AG10803 (cell line): ENCODE measurements at regions not wholly inside any gene's neighbourhood (a gene's known extent, or its start where the extent isn't known, plus 50 kb on each side); places are given as distances from the start of the nearest gene placed in this dataset.

ENCODE experiments used
- DNase-seq: peaks from one replicate; pipeline ENCODE4 v3.0.0; 2010; ENCODE audit warnings: low read depth
- H3K4me3 ChIP-seq: 2 replicates; pipeline ENCODE4 v1.5.1; 2011; ENCODE audit warnings: mild to moderate bottlenecking, low read length, control low read depth
- TF ChIP-seq, protein P1 (sequence below): conservative IDR thresholded peaks from 2 replicates; pipeline ENCODE4 v1.5.1; 2011; ENCODE audit warnings: mild to moderate bottlenecking, low read length, control low read depth, inconsistent platforms

DNA sequence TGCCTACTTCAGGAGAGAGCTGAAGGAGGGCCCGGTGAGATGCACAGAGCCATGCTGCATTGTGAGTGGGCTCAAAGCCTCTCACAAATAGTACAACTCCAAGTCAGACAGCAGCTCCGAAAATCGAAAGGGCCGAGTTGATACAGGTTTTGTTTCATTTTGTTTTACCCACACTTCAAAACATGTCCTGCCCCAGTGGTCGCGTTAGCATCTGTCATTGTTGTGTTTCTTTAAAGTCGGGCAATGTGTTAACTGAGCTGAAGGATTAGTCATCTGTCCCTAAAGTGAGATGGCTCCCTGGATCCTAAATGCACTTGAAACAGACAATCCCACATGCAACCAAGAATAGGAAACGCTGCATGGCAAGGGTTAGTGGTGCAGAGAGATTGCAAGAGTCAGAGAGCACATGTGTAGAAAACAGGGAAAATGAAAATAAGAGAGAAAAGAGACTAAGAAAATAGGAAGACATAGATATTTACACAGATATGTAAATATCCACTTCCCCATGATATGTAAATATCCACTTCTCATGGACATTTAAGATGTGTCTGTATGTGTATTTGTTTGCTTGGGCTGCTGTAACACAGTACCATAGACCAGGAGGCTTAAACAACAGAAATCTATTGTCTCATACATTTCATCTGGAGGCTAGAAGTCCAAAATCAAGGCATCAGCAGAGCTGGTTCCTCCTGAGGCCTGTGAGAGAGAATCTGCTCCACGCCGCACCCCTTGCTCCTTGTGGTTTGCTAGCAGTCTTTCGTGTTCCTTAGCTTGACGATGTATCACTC, 131.4 kb upstream of the RAB4A start:
- DNase-seq, result no peak
- TF ChIP-seq, protein P1, sequence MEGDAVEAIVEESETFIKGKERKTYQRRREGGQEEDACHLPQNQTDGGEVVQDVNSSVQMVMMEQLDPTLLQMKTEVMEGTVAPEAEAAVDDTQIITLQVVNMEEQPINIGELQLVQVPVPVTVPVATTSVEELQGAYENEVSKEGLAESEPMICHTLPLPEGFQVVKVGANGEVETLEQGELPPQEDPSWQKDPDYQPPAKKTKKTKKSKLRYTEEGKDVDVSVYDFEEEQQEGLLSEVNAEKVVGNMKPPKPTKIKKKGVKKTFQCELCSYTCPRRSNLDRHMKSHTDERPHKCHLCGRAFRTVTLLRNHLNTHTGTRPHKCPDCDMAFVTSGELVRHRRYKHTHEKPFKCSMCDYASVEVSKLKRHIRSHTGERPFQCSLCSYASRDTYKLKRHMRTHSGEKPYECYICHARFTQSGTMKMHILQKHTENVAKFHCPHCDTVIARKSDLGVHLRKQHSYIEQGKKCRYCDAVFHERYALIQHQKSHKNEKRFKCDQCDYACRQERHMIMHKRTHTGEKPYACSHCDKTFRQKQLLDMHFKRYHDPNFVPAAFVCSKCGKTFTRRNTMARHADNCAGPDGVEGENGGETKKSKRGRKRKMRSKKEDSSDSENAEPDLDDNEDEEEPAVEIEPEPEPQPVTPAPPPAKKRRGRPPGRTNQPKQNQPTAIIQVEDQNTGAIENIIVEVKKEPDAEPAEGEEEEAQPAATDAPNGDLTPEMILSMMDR, result no peak
- no peak overlapping the region for H3K4me3 ChIP-seq

DNA sequence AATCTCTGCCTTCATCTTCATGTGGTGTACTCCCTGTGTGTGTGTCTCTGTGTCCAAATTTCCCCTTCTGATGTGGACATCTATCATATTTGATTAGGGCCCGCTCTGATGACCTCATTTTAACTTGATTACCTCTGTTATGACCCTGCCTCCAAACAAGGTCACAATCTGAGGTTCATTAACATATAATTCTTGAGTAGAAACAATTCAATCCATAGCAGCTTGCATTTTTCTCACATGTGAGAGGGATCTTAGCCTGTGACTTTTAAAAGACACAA, 130.9 kb upstream of the RAB4A start:
- TF ChIP-seq, protein P1, result no peak
- H3K4me3 ChIP-seq, result no peak overlapping the region
- DNase-seq, result no peak

DNA sequence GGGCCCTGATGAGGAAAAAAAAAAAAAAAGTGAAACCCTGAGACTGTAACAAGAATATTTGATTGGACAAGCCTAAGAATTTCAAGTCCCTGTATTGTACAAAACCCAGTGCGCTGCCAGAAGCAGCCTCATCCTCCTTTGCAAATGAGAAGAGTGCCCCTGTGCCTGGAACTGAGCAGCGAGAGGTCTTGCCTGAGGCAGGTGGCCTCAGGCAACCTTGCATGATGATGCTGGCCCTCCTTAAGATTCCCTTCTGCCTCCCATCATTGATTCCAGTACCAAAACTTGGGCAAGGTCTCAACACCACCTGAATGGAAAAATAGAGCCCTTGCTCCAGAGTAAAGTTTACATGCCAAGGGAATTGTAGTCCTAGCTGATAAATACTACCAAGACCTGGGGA, 129.6 kb upstream of the RAB4A start:
- no peak for DNase-seq
- H3K4me3 ChIP-seq, result no peak overlapping the region
- TF ChIP-seq, protein P1, result no peak

DNA sequence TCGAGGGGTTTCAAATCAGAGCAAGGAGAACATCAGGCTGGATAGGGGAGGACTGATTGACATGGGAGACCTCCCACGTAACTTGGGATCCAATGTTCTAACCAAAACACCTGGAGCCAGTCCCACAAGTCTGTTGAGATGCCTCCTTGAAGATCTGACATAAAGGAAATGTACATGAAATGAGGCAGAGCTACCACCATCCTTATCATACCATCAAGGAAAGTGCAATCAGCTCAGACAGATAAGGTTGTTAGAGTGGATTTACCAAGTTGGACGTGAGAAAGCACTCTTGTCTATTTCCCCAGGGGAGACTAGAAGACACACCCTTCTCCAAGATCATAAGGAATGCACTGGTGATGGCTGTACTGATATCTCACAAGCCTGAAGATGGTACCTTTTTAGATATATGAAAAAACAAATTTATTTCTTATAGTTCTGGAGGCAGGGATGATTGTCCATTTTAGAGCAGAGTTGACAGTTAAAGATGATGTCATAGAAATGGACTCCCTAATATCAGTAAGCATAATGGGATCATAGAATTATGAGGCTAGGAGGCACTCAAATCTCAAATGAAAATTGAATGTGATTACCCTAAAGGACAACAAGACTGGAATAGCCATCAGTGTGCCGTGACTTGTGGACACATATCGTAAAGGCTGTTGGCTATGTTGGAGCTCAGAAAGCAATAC, 129.1 kb upstream of the RAB4A start:
- DNase-seq, result no peak
- no peak overlapping the region for H3K4me3 ChIP-seq
- TF ChIP-seq, protein P1, result no peak

DNA sequence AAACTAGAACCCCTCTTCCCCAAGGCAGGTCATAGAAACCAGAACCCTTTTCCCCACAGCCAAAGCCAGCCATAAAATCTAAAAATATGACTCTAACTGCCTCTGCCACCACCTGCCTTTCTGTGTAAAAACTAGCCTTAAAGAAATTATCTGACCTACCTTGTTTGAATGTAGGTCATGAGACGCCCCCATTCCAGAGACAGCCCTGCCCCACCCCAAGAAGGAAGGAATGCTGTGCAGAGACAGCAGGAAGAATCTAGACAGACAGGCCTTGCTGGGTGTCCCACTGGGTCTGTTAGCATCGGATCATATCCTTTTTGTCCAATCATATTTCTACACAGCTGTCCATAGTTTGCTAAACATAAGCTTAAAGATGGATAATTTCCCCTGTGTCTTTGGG, 128.4 kb upstream of the RAB4A start:
- TF ChIP-seq, protein P1, result no peak
- no peak for DNase-seq
- no peak overlapping the region for H3K4me3 ChIP-seq

DNA sequence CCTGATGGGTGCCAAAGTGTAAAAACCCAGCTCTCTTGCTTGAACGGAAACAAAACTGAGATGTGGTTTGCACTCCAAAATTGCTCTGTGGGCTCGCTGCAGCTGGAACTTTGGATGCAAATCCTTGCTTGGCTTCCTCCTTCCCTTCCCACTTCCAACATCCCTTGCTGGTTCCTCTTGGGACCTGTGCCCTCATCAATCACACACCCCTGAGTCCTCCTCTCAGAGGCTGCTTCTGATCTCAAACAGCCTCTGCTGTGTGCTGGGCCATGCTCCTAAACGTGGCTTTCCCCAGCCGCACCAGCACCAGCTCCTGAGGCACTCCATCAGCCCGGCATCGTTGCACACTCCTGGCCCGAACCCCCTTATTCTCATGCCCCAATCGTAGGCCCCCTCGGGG, 124.3 kb upstream of the RAB4A start:
- DNase-seq, result no peak
- TF ChIP-seq, protein P1, result no peak
- no peak overlapping the region for H3K4me3 ChIP-seq

DNA sequence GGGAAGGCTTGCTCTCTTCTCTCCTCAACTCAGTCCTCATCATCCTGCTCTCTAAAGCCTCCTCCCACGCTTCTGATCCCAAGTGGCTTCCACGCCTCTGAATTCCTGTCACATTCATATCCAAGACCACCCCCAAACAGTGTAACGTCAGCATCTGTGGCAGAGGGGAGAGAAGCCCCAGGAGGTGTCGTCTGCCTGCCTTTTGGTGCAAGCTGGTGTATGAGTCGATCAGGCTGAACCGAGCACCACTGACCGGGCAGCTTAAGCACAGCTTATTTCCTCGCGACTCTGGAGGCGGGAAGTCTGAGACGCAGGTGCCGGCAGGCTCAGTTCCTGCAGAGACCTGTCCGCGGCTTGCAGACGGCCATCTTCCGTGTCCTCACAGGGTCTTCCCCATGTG, 123.8 kb upstream of the RAB4A start:
- no peak for DNase-seq
- H3K4me3 ChIP-seq, result no peak overlapping the region
- TF ChIP-seq, protein P1, result no peak
